ENCODE measurements at regions not wholly inside any gene's neighbourhood (a gene's known extent, or its start where the extent isn't known, plus 50 kb on each side); places are given as distances from the start of the nearest gene placed in this dataset.

- Histone ChIP-seq H3K4me3 (no peak overlapping the region), H3K9me3 (peaks cover 0 to 3% (median 0%) of the 10 kb centered on the region in 12 donors), H3K4me1 (no peaks in the 10 kb centered on the region), H3K27me3 (no peaks in the 10 kb centered on the region), H3K36me3 (no peaks in the 10 kb centered on the region), H3K27ac (no peak overlapping the region)
- 94 to 100% (median 96%) methylated on average over 1 of the region's 1 CpG for WGBS, 4 donors
- TF ChIP-seq CTCF (IDR thresholded peaks at IDR 0.05) (no peak), POLR2A (IDR thresholded peaks at IDR 0.05) (no peak)
- ATAC-seq = no peak
- intact Hi-C loops (cut with DNase I) = no loop called here
- DNase-seq = no peak
Observed at GRCh38 chr14:85222341-85222740, 307.6 kb upstream of the FLRT2 start.

GRCh38 chr14:85223667-85224066 lies 306.3 kb upstream of the FLRT2 start:
- 57 to 68% (median 64%) methylated on average over 3 of the region's 3 CpGs for WGBS, 4 donors
- no peak for TF ChIP-seq CTCF (IDR thresholded peaks at IDR 0.05)
- no peak for TF ChIP-seq POLR2A (IDR thresholded peaks at IDR 0.05)
- intact Hi-C loops (cut with DNase I) = no loop called here
- Histone ChIP-seq H3K27me3 (no peaks in the 10 kb centered on the region), H3K4me3 (no peak overlapping the region), H3K4me1 (no peaks in the 10 kb centered on the region), H3K9me3 (peaks cover 0 to 5% (median 0%) of the 10 kb centered on the region in 12 donors), H3K36me3 (no peaks in the 10 kb centered on the region), H3K27ac (no peak overlapping the region)
- DNase-seq (no peak), ATAC-seq (no peak)

- Histone ChIP-seq H3K27ac (no peak overlapping the region), H3K9me3 (peaks cover 0 to 11% (median 1%) of the 10 kb centered on the region in 12 donors), H3K27me3 (no peaks in the 10 kb centered on the region), H3K4me3 (no peak overlapping the region), H3K36me3 (no peaks in the 10 kb centered on the region), H3K4me1 (no peaks in the 10 kb centered on the region)
- 77 to 93% (median 81%) methylated on average over 3 of the region's 3 CpGs for WGBS, 4 donors
- ATAC-seq (no peak), DNase-seq (no peak)
- TF ChIP-seq CTCF (IDR thresholded peaks at IDR 0.05) (no peak), POLR2A (IDR thresholded peaks at IDR 0.05) (no peak)
- intact Hi-C loops (cut with DNase I) = no loop called here
Observed at GRCh38 chr14:85224241-85224640, 305.7 kb upstream of the FLRT2 start.

- intact Hi-C loops (cut with DNase I) = no loop called here
- TF ChIP-seq POLR2A (IDR thresholded peaks at IDR 0.05) (no peak), CTCF (IDR thresholded peaks at IDR 0.05) (no peak)
- no peak for ATAC-seq
- no peaks in the 10 kb centered on the region for H3K27me3 ChIP-seq
- 77 to 84% (median 82%) methylated on average over 12 of the region's 12 CpGs for WGBS, 4 donors
- H3K27ac ChIP-seq = no peak overlapping the region
- H3K4me1 ChIP-seq = no peaks in the 10 kb centered on the region
- H3K36me3 ChIP-seq = no peaks in the 10 kb centered on the region
- H3K4me3 ChIP-seq = no peak overlapping the region
- no peak for DNase-seq
- peaks cover 0 to 17% (median 5%) of the 10 kb centered on the region in 12 donors for H3K9me3 ChIP-seq
Observed at GRCh38 chr14:85233756-85234155, 296.2 kb upstream of the FLRT2 start.
